ENCODE measurements at regions not wholly inside any gene's neighbourhood (a gene's known extent, or its start where the extent isn't known, plus 50 kb on each side); places are given as distances from the start of the nearest gene placed in this dataset.

GRCh38 chrX:69110116-69110530 lies 55.1 kb downstream of the PJA1 start:
- POLR2A ChIA-PET: interaction anchor here (0.7 to 1.3 kb wide), 3 partner anchors 49 to 283 kb away, joined by 3 to 11 read pairs (median 3); partner anchors contain the start of gene EFNB1
- peak; percentile 87 for TF ChIP-seq ZIC2 (tag by site-specific recombination; IDR thresholded peaks at IDR 0.05)
- TF ChIP-seq EGR2 (tag by site-specific recombination; IDR thresholded peaks at IDR 0.05; ENCODE audit: low read depth): peak; percentile 54
- TF ChIP-seq ZNF19 (tag by site-specific recombination; IDR thresholded peaks at IDR 0.05; ENCODE audit: low read depth): no peak
- no peak for TF ChIP-seq ZNF146 (tag by site-specific recombination; IDR thresholded peaks at IDR 0.05)
- H3K4me3 ChIP-seq (ENCODE audit: low read depth, low read length): no peak overlapping the region
- no peaks in the 10 kb centered on the region for H3K36me3 ChIP-seq (ENCODE audit: control insufficient read depth in 2 of 2, insufficient read depth in 1 of 2, low read length in 2 of 2)
- no peak overlapping the region; the same call in 1 of the 2 replicates for H3K27ac ChIP-seq (ENCODE audit: extremely low read depth, low read depth, low read length)
- CTCF ChIA-PET: interaction anchor here (0.5 to 2.6 kb wide), 6 partner anchors 16 to 1613 kb away, joined by 3 to 12 read pairs (median 3); no protein-coding TSS in a partner anchor
- no peaks in the 10 kb centered on the region for H3K9me3 ChIP-seq (ENCODE audit: control insufficient read depth, insufficient read depth, low read depth, low read length)
- H3K4me1 ChIP-seq (ENCODE audit: control insufficient read depth, insufficient read depth, low read length): peaks cover 6% of the 10 kb centered on the region; the same call in 1 of the 2 replicates

- H3K4me3 ChIP-seq (ENCODE audit: low read depth, low read length): no peak overlapping the region
- no peak overlapping the region for H3K27ac ChIP-seq (ENCODE audit: extremely low read depth, low read depth, low read length)
- POLR2A ChIA-PET: interaction anchor here (0.7 to 1.3 kb wide), 3 partner anchors 49 to 282 kb away, joined by 3 to 11 read pairs (median 3); partner anchors contain the start of gene EFNB1
- peaks cover 6% of the 10 kb centered on the region; the same call in 1 of the 2 replicates for H3K4me1 ChIP-seq (ENCODE audit: control insufficient read depth, insufficient read depth, low read length)
- CTCF ChIA-PET: interaction anchor here (0.5 to 2.6 kb wide), 7 partner anchors 15 to 1613 kb away, joined by 3 to 12 read pairs (median 3); no protein-coding TSS in a partner anchor
- no peaks in the 10 kb centered on the region for H3K9me3 ChIP-seq (ENCODE audit: control insufficient read depth, insufficient read depth, low read depth, low read length)
- peak; percentile 42; the same call in 1 of the 2 replicates for TF ChIP-seq KLF17 (tag by site-specific recombination; IDR thresholded peaks at IDR 0.05)
- peak; percentile 35; the same call in 1 of the 2 replicates for TF ChIP-seq SP3 (tag by site-specific recombination; IDR thresholded peaks at IDR 0.05)
- no peak for TF ChIP-seq ZBTB49 (tag by site-specific recombination; IDR thresholded peaks at IDR 0.05; ENCODE audit: low read depth)
- TF ChIP-seq TRIM28 (IDR thresholded peaks at IDR 0.05; ENCODE audit: borderline replicate concordance, low read length): 0 out of 2 replicates have a peak, but pooled peaks have one; percentile 23
- no peak for TF ChIP-seq ZBTB6 (tag by site-specific recombination; IDR thresholded peaks at IDR 0.05)
- 0 out of 2 replicates have a peak, but pooled peaks have one; percentile 48 for TF ChIP-seq PRDM1 (tag by site-specific recombination; IDR thresholded peaks at IDR 0.05)
- 0 out of 2 replicates have a peak, but pooled peaks have one; percentile 21 for TF ChIP-seq PRDM10 (tag by site-specific recombination; IDR thresholded peaks at IDR 0.05)
- TF ChIP-seq TCF7L2 (IDR thresholded peaks at IDR 0.05; ENCODE audit: borderline replicate concordance, low read depth, low read length): 0 out of 2 replicates have a peak, but pooled peaks have one; percentile 36
- no peaks in the 10 kb centered on the region for H3K36me3 ChIP-seq (ENCODE audit: control insufficient read depth in 2 of 2, insufficient read depth in 1 of 2, low read length in 2 of 2)
These were observed 55.5 kb downstream of the PJA1 start for GRCh38 chrX:69109706-69110105.

All from HEK293 (cell line).